ENCODE measurements at regions not wholly inside any gene's neighbourhood (a gene's known extent, or its start where the extent isn't known, plus 50 kb on each side); places are given as distances from the start of the nearest gene placed in this dataset.

GRCh38 chr16:22663389-22664064 is 150.4 kb upstream of the HS3ST2 start:
- WGBS (ENCODE audit: insufficient coverage) = 91% methylated on average over 6 of the region's 6 CpGs
- intact Hi-C loops (cut with micrococcal nuclease) = no loop called here
- TF ChIP-seq, protein P1, sequence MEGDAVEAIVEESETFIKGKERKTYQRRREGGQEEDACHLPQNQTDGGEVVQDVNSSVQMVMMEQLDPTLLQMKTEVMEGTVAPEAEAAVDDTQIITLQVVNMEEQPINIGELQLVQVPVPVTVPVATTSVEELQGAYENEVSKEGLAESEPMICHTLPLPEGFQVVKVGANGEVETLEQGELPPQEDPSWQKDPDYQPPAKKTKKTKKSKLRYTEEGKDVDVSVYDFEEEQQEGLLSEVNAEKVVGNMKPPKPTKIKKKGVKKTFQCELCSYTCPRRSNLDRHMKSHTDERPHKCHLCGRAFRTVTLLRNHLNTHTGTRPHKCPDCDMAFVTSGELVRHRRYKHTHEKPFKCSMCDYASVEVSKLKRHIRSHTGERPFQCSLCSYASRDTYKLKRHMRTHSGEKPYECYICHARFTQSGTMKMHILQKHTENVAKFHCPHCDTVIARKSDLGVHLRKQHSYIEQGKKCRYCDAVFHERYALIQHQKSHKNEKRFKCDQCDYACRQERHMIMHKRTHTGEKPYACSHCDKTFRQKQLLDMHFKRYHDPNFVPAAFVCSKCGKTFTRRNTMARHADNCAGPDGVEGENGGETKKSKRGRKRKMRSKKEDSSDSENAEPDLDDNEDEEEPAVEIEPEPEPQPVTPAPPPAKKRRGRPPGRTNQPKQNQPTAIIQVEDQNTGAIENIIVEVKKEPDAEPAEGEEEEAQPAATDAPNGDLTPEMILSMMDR (IDR thresholded peaks at IDR 0.05) = no peak

DNA sequence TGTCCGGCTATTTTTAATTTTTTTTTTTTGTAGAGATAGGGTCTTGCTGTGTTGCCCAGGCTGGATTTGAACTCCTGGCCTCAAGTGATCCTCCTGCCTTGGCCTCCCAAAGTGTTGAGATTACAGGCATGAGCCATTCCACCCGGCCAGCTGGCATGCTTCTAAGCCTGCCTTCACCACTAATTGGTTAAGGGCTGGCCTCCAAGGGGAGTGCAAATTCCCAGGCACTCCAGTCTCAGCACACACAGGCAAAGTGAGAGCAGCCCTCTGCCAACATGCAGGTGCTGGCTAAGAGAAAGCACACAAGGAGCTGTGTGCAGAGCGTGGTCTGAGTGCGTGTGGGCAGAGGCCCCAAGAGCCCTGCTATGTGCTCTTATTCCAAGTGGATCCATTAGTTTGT is 149.8 kb upstream of the HS3ST2 start:
- Histone ChIP-seq H3K27ac (ENCODE audit: low read depth in 1 of 2, low read length in 2 of 2) (no peak overlapping the region), H3K4me2 (replicated peaks; ENCODE audit: extremely low read depth, low read length, poor library complexity, severe bottlenecking) (no peak overlapping the region), H4K20me1 (ENCODE audit: insufficient read depth, low read length) (no peaks in the 10 kb centered on the region), H3K4me3 (replicated peaks in 1 of 3; ENCODE audit: low read depth in 2 of 3, low read length in 3 of 3) (no peak overlapping the region), H2AFZ (ENCODE audit: insufficient read depth, low read depth, low read length, poor library complexity, severe bottlenecking) (no peak overlapping the region), H3K79me2 (ENCODE audit: insufficient read depth, low read length) (no peaks in the 10 kb centered on the region), H3K9ac (ENCODE audit: insufficient read depth, low read length, poor library complexity, severe bottlenecking) (no peak overlapping the region), H3K4me1 (ENCODE audit: control insufficient read depth in 1 of 2, insufficient read depth in 2 of 2, low read length in 2 of 2) (no peaks in the 10 kb centered on the region), H3K9me3 (replicated peaks in 1 of 2; ENCODE audit: control insufficient read depth in 1 of 2, insufficient read depth in 1 of 2, low read length in 2 of 2) (peaks cover 13 to 15% of the 10 kb centered on the region in 2 donors), H3K36me3 (replicated peaks in 1 of 2; ENCODE audit: control insufficient read depth in 1 of 2, insufficient read depth in 2 of 2, low read length in 2 of 2) (no peaks in the 10 kb centered on the region), H3K27me3 (ENCODE audit: control insufficient read depth in 2 of 2, insufficient read depth in 2 of 2, low read length in 2 of 2) (peaks cover 0 to 3% of the 10 kb centered on the region in 2 donors)
- TF ChIP-seq, protein P1 (IDR thresholded peaks at IDR 0.05) = no peak
- Mint-ChIP-seq H3K4me1 (no peaks in the 10 kb centered on the region), H3K9me3 (no peaks in the 10 kb centered on the region), H3K4me3 (no peak overlapping the region), H3K36me3 (no peaks in the 10 kb centered on the region), H3K27me3 (ENCODE audit: low read depth in 3 of 3) (peaks cover 0 to 2% (median 1%) of the 10 kb centered on the region in 3 donors), H3K27ac (no peak overlapping the region)
- 82% methylated on average over 3 of the region's 4 CpGs for whole genome bisulfite sequencing (ENCODE audit: insufficient coverage)
- intact Hi-C loops (cut with micrococcal nuclease) = no loop called here
- no peak for DNase-seq

More at GRCh38 chr16:22663389-22664064, 150.4 kb upstream of the HS3ST2 start:
- Mint-ChIP-seq H3K9me3 (no peaks in the 10 kb centered on the region), H3K4me1 (no peaks in the 10 kb centered on the region), H3K4me3 (no peak overlapping the region), H3K36me3 (no peaks in the 10 kb centered on the region), H3K27me3 (ENCODE audit: low read depth in 3 of 3) (peaks cover 0 to 4% (median 1%) of the 10 kb centered on the region in 3 donors), H3K27ac (no peak overlapping the region)
- Histone ChIP-seq H3K9me3 (replicated peaks in 1 of 2; ENCODE audit: control insufficient read depth in 1 of 2, insufficient read depth in 1 of 2, low read length in 2 of 2) (peaks cover 13 to 15% of the 10 kb centered on the region in 2 donors), H3K36me3 (replicated peaks in 1 of 2; ENCODE audit: control insufficient read depth in 1 of 2, insufficient read depth in 2 of 2, low read length in 2 of 2) (no peaks in the 10 kb centered on the region), H2AFZ (ENCODE audit: insufficient read depth, low read depth, low read length, poor library complexity, severe bottlenecking) (no peak overlapping the region), H3K9ac (ENCODE audit: insufficient read depth, low read length, poor library complexity, severe bottlenecking) (no peak overlapping the region), H3K27ac (ENCODE audit: low read depth in 1 of 2, low read length in 2 of 2) (peak overlapping the region in 1 of 2 donors; percentile 55), H3K27me3 (ENCODE audit: control insufficient read depth in 2 of 2, insufficient read depth in 2 of 2, low read length in 2 of 2) (peaks cover 0 to 3% of the 10 kb centered on the region in 2 donors), H3K4me2 (replicated peaks; ENCODE audit: extremely low read depth, low read length, poor library complexity, severe bottlenecking) (no peak overlapping the region), H4K20me1 (ENCODE audit: insufficient read depth, low read length) (no peaks in the 10 kb centered on the region), H3K4me3 (replicated peaks in 1 of 3; ENCODE audit: low read depth in 2 of 3, low read length in 3 of 3) (no peak overlapping the region), H3K4me1 (ENCODE audit: control insufficient read depth in 1 of 2, insufficient read depth in 2 of 2, low read length in 2 of 2) (no peaks in the 10 kb centered on the region), H3K79me2 (ENCODE audit: insufficient read depth, low read length) (no peaks in the 10 kb centered on the region)
- DNase-seq = no peak

Measured in CD14-positive monocyte (primary cell).